ENCODE measurements at regions not wholly inside any gene's neighbourhood (a gene's known extent, or its start where the extent isn't known, plus 50 kb on each side); places are given as distances from the start of the nearest gene placed in this dataset.

DNA sequence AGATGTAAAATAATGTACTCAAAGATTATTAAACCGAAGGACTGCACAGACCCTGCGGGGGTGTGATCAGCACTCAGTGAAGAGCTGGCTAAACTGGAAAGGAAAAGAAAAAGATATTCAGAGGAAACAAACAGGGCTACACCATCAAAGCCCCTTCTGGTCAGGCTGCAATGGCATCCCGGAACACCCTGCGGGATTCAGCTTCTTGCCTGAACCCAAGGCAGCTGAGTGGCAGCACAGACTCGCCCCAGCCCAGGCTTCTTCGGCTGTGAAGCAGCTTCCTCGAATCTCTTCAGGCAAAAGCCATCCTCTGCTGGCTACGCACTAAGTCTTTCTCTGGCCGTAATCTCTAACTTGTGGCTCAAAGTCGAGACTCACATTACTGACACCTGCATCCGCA is 220.9 kb downstream of the TEX29 start:
- DNase-seq = no peak

DNA sequence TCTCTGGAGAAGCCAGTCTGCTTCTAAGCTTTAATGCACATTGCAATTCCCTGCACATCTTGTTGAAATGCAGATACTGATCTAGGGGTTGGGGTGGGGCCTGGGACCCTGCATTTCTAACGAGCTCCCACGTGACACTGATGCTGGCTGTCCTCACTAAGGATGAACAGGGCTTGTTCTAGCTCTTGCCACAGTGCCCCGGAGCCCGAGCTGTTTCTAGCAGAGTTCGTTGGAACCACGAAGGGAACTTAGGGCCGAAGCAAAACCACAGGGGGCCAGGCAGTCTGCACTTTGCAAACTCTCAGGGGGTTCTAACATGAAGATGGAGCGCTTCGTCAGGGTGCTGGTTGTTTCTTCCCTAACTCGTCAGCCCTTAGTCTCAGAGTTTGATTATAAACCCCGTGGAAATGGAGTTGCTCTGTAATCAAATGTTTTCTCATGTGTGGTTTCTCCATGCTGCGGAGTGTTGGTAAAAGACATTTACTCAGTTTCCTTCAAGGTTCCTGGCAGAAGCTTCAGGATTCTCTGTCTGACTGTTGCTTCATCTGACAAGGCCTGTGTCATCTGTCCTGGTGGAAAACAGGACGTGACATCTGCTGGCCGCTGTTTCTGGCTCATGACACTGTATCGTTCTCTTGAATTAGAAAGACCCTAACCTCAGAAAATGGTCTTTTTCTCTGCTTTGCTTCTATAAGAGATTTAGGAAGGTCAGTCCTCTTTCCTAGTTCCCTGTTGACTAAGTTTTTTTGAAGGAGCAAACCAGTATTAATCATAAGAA is 221.5 kb downstream of the TEX29 start:
- no peak for DNase-seq

DNA sequence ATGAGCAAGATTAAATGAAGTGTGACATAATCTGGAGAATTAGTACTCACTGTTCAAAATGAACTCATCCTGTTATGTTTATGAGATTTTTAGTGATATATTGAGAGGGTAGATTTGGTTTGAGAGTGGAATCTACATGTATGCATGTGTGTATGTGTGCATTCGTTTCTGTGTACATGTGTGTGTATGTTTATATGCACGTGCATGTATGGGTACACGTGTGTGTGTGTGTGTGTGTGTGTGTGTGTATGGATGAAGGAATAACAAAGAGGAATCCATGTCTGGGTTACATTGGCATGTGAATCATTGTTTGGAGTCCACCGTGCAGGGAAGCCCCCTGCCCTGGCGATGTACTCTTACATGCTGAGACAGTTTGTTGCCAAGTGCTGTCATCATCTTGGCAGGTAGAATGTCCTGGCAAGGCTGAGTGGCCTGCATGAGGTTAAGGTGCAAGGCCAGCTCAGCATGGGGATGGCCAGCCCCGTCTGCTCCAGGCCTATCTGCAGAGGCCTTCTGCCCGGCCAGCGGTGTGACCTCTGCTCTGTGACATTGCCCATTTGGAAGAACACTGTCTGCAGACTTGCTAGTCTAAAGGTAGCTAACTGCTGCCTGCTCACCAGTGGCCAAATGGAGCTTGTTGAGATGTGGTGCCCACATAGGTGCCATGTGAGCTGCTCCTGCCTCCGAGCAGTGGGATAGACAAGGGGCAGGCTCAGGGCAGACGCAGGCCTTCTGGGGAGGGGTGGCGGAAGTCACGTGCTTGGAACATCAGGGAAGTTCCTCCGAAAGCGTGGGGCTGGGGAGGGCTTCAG is 222.3 kb downstream of the TEX29 start:
- DNase-seq = no peak

DNA sequence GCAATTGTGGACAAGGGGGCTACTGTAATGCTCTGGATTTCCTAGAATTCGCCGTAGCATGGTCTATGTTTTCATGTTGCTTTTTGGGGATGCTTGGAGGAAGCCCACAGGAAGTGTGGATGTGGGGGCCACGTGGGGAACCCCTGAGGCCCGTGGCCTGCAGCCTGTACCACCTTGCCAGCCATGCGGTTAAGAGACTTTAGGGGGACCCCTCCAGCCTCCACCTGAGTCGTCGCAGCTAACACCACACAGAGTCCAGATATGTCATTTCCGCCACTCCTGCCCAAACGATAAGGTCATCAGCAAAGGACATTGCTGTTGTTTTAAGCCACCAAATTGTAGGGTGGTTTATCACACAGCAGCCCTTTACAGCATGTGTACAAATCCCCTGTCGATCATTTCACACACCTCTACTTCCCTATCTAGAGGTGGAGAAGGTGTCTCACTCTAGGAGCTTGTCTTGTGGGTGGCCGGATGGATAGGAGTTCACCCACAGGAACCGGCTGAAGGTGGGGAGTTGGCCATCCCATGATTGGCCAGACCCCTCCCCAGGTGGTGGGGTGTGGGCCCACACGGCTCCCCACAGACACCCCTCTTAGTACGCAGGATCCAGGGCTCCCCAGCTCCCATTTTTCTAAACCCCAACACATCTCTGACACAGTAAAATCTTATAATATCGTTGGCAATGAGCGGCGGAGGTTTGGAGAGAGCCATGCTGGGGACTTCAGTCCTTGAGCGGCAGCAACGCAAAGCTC is 226.7 kb downstream of the TEX29 start:
- no peak for DNase-seq

DNA sequence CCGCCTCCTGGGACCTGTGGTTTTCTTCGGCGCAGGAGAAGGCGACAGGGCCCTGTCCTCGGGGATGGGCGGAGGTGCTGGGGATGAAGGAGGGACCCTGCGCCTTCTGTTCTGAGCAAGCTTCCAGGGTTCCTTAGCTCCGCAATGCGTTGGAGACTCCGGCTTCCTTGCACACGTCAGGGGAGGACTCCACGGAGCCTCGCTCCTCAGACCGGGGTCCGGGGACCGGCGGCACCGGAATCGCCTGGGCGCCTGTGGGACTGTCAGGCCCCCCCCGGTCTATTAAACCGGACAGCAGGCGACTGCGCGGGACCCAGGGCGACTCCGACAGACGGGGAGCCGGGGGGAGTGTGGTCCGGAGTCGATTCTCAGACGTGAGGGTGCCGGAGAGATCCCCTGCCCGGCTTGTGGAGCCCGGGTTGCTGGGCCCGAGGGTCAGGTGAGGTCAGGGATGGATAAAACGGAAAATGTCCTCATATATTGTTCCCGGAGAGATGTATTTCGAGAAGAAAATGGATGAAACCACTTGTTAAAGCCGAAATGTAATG is 227.4 kb downstream of the TEX29 start:
- no peak for DNase-seq

DNA sequence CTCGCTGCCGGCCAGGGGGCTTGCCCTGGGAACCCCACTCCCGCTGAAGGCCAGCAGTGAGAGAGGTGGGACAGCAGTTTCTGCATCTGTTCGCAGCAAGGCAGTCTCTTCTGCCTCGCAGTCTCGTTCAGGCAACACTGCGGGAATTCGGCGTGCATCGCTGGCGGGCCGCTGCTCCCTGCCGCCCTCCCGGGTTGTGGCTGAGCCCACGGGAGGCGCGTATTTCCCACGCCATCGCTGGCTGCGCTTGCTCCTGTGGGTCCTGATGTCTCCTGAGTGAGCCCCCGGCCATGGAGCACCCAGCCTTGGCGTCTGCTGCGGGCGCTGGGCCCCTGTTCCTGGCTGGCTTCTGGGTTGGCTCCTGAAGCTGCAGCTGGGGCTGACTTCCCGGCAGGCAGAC is 227.9 kb downstream of the TEX29 start:
- no peak for DNase-seq

DNA sequence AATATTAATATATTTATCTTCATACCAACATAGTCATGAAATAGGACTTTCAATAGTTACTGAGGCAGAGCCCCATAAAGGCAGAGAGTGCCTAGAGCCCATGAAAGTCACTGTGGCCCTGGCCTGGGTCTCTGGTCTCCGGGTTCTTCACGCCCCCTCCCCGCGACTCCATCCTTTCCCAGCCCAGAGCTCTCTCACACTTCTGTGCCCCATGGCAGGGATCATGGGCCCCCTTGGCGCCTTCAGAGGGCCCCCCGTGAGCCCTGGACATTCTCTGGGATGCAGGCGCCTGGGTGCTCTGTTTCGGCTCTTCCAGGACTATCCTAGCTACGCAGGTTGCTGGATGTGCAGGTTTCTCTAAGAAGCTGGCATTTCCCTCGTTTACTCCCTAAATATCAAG is 228.4 kb downstream of the TEX29 start:
- no peak for DNase-seq

DNA sequence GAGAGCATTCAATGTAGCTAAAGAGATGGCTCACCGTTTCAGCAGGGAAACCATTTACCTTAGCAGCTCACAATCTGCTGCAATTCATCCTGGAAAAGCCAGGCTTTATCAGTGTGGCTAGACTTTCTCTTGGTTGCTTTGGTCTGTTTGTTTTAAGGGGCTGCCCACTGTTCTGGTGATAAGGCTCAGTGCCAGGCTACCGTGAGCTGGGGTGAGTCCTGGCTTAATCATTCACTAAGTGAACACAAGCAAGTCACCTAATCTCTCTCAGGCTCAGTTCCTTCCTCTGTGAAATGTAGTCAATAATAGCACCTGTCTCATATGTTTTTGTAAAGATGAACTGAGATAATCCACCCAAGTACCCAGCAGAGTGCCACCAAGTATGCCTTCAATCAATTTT is 229.0 kb downstream of the TEX29 start:
- DNase-seq = no peak

DNA sequence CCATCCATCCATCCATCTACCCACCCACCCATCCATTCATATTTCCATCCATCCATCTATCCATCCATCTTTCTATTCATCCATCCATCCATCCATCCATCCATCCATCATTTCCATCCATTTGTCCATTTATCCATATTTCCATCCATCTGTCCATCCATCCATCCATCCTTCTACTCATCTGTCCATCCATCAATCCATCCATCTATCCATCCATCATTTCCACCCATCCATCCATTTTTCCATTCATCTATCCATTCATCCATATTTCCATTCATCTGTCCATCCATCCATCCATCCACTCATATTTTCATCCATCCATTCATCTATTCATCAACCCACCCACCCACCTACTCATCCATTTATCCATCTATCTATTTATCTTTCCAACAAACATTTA is 229.6 kb downstream of the TEX29 start:
- no peak for DNase-seq

DNA sequence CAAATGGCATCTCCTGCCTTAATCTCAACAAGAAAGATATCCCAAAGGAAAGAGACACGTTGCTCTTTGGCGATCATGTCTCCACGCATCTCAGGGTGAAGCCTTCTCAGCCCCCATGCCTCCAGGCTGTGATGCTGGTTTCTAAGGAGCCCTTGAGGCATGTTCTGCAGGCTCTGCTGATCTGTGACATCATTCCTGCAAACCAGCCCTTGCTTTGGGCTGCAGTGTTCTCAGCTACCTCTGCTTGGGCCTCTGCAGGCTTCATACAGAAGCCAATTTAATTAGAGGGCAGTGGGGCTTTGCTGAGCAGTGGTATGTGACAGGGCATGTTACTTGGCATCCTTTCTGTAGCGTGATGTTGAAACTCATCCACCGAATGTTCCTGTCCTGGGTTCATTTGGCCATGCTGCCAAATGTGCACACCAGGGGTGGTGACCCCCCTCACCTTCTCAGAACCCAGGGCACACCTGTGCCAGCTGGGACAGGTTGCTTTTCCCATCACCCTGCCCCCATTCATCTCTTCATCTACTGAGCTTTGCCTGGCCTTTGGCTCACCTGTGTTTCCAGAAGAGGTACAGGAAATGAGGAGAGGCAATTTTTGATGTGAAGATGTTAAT is 230.9 kb downstream of the TEX29 start:
- no peak for DNase-seq

DNA sequence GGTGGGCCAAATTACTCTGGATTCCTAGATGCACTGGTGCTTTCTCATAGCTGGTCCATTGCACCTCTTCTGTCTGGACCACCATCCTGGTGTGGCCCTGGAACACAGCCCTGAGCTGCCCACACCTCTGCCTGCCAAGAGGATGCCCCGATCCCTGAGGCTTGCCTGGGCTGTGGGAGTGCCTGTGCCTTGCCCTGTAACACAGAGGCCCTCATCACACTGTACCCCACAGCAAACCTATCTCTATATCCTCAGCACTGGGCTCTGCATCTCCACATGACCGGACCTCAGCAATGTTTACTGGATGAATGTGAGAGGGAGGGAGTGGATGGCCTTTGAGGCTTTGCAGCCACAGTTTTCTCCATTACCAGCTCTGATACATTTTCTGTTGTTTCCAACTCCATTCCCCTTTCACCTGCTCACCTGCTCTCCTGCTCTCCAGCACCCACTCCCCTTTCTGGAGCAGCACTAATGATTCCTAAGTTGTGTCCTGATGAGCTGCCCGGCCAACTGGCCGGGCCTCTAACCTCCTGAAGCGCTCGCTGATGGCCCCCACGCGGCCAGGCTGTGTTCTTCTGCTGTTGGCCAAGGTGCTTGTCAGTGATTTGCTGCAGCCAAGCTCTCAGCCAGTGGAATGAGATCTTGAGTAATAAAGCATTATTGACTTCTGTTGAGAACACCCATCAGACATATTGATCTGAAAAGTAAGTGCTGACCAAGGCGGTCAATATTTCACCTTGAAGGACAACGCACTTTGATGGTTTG is 232.6 kb downstream of the TEX29 start:
- no peak for DNase-seq

DNA sequence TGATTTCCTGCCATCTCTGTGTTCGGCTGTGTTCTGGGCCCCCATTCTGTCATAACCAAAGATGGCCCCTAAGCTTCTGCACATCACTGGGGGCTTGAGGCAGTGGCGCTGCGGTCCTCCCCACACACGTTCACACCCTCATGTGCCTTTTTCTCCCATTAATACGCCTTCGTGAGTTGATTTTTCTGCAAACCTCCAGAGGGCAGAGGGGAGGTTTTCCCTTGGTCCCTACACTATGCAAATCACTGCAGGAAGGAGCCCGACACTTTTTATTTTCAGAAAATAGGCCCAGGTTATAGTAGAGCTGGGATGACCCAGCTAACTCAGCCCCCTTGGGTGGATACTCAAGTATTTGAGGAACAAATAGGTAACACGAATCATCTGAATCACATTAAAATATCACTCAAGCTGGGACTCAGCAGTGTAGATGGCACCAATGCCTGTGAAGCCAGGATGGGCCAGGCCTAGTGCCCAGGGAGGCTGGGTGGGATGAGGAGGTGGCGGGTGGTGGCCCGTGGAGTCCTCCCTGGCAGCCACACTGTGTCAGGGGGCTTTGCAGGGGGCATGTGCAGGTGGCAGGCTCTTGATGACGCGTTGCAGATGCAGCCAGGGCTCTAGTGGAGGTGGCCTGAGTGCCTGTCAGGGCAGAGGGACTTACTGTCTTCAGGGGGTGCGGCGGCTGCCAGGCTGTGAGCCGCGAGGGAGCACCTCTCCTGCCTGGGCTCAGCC is 234.3 kb downstream of the TEX29 start:
- DNase-seq = no peak

DNA sequence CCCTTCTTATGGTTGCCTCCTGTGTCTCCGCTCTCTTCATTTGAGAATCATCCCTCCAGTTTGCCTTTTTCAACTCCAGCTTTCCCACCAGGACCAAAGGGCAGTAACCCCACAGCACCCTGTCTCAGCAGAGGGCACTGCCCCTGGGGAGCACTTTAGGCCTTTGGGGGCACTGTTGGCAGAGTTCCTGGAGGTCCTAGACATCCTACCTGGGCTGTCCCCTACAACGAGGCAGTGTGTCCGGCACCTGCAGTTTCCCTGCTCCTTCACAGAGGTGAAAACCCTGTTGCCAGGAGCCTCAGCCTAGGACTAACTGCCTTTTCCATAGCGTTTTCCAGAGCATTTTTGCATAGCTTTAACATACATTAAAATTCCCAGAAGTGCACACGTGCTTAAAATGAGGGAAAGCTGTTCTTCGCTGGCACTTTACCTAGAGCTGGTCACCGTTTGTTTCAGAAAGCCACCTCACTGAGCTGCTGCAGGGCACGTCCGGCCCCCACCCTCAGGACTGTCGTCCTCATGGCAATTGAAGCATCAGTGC is 234.9 kb downstream of the TEX29 start:
- no peak for DNase-seq

DNA sequence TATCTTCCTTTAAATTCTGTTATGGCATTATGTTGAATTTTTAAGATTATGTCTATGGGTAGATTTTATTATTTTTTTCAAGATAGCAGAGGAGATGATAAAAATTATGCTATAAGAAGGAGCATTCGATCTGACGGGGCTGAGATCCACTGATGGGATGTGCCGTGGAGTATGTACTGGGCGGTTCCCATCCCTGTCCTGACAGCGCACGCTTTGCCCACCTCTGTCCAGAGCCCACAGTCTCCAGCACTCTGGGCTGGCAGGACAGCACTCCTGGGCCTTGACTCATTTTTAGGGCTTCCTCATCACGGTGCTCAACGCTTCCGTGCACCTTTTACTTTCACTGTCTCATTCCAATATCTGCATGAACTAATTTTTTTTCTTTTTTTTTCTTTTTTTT is 235.5 kb downstream of the TEX29 start:
- no peak for DNase-seq

DNA sequence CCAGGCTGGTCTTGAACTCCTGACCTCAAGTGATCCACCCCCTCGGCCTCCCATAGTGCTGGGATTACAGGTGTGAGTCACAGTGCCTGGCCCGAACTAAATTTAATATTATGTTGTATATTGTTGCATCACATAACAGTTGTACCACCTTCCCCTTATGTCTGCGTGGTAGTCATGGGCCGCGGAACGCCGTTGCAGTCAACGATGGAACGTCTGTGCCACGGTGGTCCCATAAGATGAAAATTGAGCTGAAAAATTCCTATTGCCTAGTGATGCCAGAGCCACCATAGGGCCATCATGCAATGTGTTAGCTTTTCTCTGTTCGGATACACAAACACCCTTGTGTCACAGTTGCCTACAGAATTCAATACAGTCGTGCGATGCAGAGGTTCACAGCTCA is 236.1 kb downstream of the TEX29 start:
- DNase-seq = no peak

DNA sequence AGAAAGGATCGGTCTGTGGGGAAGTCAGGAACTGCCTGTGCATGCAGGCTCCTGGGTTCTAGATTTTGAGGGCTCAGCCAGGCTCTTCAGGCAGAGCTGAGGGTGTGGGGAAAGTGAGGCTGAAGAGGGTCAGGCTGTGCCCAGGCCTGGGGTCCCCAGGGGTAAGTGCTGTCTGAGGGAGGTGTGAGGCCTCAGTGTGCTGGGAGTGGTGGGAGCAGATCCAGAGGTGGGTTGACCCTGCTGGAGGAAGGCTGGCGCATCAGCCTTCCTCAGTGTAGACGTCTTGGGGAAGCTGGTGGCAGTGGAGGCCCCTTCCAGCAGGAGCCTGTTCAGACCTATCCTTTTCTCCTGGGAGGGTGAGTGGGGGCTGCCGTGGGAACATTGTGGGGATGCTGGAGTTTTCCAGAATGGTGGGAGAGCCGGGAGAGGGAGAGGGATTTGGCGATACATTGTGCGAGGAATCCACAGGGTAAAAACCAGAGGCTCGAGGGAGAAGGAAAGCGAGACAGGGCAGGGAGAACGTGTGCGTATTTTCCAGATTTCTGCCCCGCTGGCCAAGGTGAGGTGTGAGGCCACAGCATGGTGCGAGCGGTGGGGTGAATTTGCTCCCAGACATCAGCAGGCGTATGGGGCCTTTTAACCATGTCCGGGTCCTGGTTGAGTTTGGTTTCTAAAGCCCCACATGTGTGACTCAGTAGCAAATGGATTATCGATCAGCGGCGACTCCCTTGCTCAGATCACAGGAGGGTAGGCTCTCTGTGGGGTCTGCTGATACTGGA is 237.7 kb downstream of the TEX29 start:
- DNase-seq = no peak

DNA sequence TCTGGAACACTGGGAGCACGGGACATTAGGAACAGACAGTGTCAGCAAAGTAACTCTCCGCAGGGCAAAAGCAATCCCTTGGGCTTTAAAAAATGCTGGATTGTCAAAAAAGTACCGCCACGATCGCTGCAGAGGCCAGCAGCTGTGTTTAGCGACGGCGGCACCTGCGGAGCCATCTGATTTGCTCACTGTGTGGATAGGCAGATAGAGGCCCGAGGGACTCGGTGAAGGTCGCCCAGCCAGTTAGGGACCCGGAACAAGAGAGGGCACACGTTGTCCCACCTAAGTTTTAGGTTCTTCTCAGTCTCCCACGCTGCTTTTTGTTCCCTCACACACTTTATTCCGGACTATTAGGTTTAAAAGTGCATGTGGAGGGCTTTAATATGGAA is 238.3 kb downstream of the TEX29 start:
- no peak for DNase-seq

DNA sequence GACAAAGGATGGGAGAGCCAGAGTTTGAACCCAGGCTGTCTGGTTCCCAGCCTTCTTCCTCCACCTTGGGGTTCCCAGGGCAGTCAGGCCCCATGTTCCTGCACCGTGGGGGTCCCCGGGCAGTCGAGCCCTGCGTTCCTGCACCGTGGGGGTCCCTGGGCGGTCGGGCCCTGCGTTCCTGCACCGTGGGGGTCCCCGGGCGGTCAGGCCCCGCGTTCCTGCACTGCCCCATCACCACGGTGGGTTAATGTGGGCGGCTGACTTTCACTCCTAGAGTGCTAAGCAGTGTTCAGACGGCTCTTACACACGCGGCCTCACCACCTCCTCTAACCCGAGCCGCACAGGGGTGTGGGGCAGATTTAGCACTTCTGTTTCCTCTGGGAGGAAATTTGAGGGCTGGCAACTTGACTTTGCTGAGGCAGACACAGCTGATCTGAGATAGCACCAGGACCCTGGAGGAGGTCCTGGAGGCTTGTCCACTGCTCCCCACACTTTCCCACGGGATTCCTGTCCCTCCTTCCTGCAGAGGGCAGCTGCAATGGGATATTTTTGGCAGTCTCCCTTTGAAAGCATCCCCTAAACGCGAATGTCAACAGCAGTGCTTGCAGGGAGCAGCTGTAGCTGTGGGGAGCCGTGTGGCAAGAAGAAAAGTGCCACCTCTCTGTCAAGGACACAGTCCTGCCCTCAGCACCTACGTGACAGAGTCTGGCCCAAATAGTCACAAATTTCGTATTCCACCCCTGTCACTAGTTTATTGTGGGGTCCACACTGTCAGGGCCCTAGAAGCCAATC is 239.4 kb downstream of the TEX29 start:
- no peak for DNase-seq

DNA sequence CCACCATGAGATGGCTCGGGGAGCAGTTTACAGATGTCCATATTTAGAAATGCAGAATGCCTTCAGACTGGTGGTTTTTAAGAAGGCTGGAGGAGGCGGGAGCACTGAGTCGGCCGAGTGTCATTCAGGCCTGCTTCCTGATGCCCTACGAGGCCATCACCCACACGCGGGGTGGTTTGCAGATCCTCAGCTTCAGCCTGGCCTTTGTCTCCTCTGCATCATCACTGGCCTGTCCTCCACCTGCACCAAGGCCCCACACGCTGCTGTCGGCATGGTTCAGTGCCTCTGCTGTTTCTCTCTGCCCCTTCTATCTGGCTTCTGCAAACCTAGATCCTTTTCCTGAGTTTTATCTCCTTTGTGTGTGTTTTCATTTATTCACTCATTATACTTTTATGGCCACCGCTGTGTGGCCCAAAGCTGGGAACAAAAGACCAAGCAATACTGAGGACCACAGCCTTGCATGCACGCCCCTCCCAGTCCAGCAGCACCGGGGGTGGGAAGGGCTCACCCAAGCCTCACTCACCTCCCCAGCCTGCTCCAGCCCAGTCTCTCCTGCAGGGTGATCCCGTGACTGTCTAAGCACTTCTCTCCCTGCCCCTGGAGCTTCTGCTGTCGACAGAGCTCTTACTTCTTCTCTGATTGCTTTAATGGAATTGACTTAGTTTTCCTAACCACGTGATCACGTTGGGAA is 240.8 kb downstream of the TEX29 start:
- DNase-seq = no peak
